ENCODE measurements at regions not wholly inside any gene's neighbourhood (a gene's known extent, or its start where the extent isn't known, plus 50 kb on each side); places are given as distances from the start of the nearest gene placed in this dataset.

DNA sequence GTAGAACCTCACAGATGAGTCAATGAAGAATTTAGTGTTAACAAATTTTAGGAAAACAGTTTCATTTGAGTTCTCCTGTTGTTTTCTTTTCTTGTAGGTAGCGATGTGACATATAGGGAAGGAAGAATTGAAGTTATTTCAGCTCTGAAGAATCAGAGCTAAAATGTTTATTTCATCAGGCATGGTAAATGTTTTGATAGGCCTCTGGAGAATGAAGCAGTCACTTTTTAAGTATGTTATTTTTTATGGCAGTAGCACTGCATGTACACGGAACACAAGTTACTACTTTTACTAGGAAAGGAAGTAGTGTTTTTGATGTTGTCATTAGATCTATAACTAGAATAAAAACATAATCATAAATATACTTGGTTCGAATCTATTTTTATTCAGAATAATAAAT is 1357.3 kb upstream of the CITED2 start:
- Histone ChIP-seq H3K4me3 (no peak overlapping the region), H3K79me2 (ENCODE audit: low read depth) (no peaks in the 10 kb centered on the region), H3K9me3 (ENCODE audit: insufficient read depth, low read depth) (no peaks in the 10 kb centered on the region), H4K20me1 (ENCODE audit: insufficient read depth) (no peaks in the 10 kb centered on the region), H3F3A (ENCODE audit: insufficient read depth, low read depth) (no peaks in the 10 kb centered on the region), H3K4me2 (no peak overlapping the region), H3K9me2 (ENCODE audit: insufficient read depth) (no peaks in the 10 kb centered on the region), H2AFZ (no peak overlapping the region), H3K4me1 (replicated peaks; ENCODE audit: insufficient read depth) (no peaks in the 10 kb centered on the region), H3K27me3 (ENCODE audit: insufficient read depth, low read depth) (no peaks in the 10 kb centered on the region), H3K27ac (no peak overlapping the region), H3K36me3 (ENCODE audit: low read depth) (no peaks in the 10 kb centered on the region)
- ChIA-PET POLR2A (ENCODE audit: unreplicated experiment) (no interaction called here), CTCF (no interaction called here)
- intact Hi-C loops (cut with micrococcal nuclease; ENCODE audit: unreplicated experiment) = no loop called here
- no peak for DNase-seq
- TF ChIP-seq EZH2 (IDR thresholded peaks at IDR 0.05; ENCODE audit: low read depth) = no peak
- TF ChIP-seq, protein P1, sequence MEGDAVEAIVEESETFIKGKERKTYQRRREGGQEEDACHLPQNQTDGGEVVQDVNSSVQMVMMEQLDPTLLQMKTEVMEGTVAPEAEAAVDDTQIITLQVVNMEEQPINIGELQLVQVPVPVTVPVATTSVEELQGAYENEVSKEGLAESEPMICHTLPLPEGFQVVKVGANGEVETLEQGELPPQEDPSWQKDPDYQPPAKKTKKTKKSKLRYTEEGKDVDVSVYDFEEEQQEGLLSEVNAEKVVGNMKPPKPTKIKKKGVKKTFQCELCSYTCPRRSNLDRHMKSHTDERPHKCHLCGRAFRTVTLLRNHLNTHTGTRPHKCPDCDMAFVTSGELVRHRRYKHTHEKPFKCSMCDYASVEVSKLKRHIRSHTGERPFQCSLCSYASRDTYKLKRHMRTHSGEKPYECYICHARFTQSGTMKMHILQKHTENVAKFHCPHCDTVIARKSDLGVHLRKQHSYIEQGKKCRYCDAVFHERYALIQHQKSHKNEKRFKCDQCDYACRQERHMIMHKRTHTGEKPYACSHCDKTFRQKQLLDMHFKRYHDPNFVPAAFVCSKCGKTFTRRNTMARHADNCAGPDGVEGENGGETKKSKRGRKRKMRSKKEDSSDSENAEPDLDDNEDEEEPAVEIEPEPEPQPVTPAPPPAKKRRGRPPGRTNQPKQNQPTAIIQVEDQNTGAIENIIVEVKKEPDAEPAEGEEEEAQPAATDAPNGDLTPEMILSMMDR (conservative IDR thresholded peaks at IDR 0.05) = no peak
- BruUV-seq (replicated peaks) = no TSS peak

DNA sequence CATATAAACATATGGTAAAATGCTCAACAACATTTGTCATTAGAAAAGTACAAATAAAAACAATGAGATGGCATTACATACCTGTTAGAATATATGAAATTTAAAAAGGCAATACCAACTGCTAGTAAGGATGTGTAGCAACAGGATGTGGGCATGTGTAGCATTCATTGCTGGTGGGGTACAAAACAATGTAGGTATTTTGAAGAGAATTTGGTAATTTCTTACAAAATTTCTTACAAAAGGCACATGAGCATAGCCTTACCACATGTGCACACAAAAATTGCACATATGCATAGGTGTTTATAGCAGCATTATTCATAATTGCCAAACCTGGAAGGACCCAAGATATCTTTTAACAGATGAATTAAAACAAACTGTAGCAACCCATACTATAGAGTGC is 1355.1 kb upstream of the CITED2 start:
- H3K27me3 ChIP-seq (ENCODE audit: insufficient read depth, low read depth) = no peaks in the 10 kb centered on the region
- TF ChIP-seq EZH2 (IDR thresholded peaks at IDR 0.05; ENCODE audit: low read depth) = no peak
- TF ChIP-seq, protein P1 (conservative IDR thresholded peaks at IDR 0.05) = no peak
- no peaks in the 10 kb centered on the region for H3F3A ChIP-seq (ENCODE audit: insufficient read depth, low read depth)
- H3K9me3 ChIP-seq (ENCODE audit: insufficient read depth, low read depth) = no peaks in the 10 kb centered on the region
- intact Hi-C loops (cut with micrococcal nuclease; ENCODE audit: unreplicated experiment) = no loop called here
- H3K4me3 ChIP-seq = no peak overlapping the region
- H3K79me2 ChIP-seq (ENCODE audit: low read depth) = no peaks in the 10 kb centered on the region
- H3K4me2 ChIP-seq = no peak overlapping the region
- no peaks in the 10 kb centered on the region for H4K20me1 ChIP-seq (ENCODE audit: insufficient read depth)
- ChIA-PET CTCF (no interaction called here), POLR2A (ENCODE audit: unreplicated experiment) (no interaction called here)
- H3K9me2 ChIP-seq (ENCODE audit: insufficient read depth) = no peaks in the 10 kb centered on the region
- DNase-seq = no peak
- no peaks in the 10 kb centered on the region for H3K36me3 ChIP-seq (ENCODE audit: low read depth)
- H2AFZ ChIP-seq = no peak overlapping the region
- H3K4me1 ChIP-seq (replicated peaks; ENCODE audit: insufficient read depth) = no peaks in the 10 kb centered on the region
- BruUV-seq (replicated peaks) = no TSS peak
- H3K27ac ChIP-seq = no peak overlapping the region

DNA sequence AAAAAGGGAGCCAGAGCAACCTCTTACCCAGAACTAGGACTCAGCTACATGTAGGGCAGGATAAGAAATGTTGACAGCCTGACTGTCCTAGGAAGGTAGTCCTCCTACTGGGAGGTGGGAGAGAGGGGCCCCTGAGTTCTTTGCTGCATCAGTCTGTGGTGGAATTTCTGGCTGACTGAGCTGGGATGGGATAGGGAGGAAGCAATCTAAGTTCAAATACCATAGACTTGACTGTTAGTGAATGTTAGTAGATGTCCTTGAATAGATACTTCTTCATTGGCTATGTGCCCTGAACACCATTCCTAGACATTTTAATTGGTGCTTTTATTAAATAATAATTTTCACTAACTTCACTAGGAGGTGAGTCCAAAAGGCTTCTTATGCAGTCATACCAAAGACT is 1343.6 kb upstream of the CITED2 start:
- DNase-seq = no peak
- ChIA-PET CTCF (no interaction called here), POLR2A (ENCODE audit: unreplicated experiment) (no interaction called here)
- Histone ChIP-seq H3K9me3 (ENCODE audit: insufficient read depth, low read depth) (0 out of 2 replicates have a peak, but pooled peaks cover 6% of the 10 kb centered on the region), H3F3A (ENCODE audit: insufficient read depth, low read depth) (no peaks in the 10 kb centered on the region), H3K9me2 (ENCODE audit: insufficient read depth) (no peaks in the 10 kb centered on the region), H3K36me3 (ENCODE audit: low read depth) (no peaks in the 10 kb centered on the region), H3K4me2 (no peak overlapping the region), H4K20me1 (ENCODE audit: insufficient read depth) (no peaks in the 10 kb centered on the region), H3K27me3 (ENCODE audit: insufficient read depth, low read depth) (no peaks in the 10 kb centered on the region), H3K4me1 (replicated peaks; ENCODE audit: insufficient read depth) (no peaks in the 10 kb centered on the region), H3K4me3 (no peak overlapping the region), H2AFZ (no peak overlapping the region), H3K79me2 (ENCODE audit: low read depth) (no peaks in the 10 kb centered on the region), H3K27ac (no peak overlapping the region)
- no peak for TF ChIP-seq EZH2 (IDR thresholded peaks at IDR 0.05; ENCODE audit: low read depth)
- TF ChIP-seq, protein P1 (conservative IDR thresholded peaks at IDR 0.05) = no peak
- intact Hi-C loops (cut with micrococcal nuclease; ENCODE audit: unreplicated experiment) = no loop called here
- no TSS peak for BruUV-seq (replicated peaks)

Measured in PC-9 (cell line).